H1 (cell line): ENCODE measurements at regions not wholly inside any gene's neighbourhood (a gene's known extent, or its start where the extent isn't known, plus 50 kb on each side); places are given as distances from the start of the nearest gene placed in this dataset.

Experiments used
- CEBPB ChIP-seq: IDR thresholded peaks from 2 replicates; pipeline ENCODE4 v1.6.1; 2012; ENCODE audit warnings: low read depth, low read length
- CHD2 ChIP-seq: IDR thresholded peaks from 2 replicates; pipeline ENCODE4 v1.6.1; 2012; ENCODE audit warnings: low read length, improper control_type of control experiment
- RBBP5 ChIP-seq: IDR thresholded peaks from 2 replicates; pipeline ENCODE4 v1.7.1; 2012; ENCODE audit warnings: low read depth, mild to moderate bottlenecking, inconsistent platforms, low read length, moderate library complexity, borderline replicate concordance
- RFX5 ChIP-seq: IDR thresholded peaks from 2 replicates; pipeline ENCODE4 v1.6.1; 2011; ENCODE audit warnings: low read depth, low read length, improper control_type of control experiment, borderline replicate concordance
- SAP30 ChIP-seq: fragments of 300-600 bp; sonication (generic); IDR thresholded peaks from 2 replicates; pipeline ENCODE4 v1.7.1; 2012; ENCODE audit warnings: low read length, moderate library complexity, mild to moderate bottlenecking, inconsistent platforms; ENCODE audit not compliant: insufficient read depth, insufficient replicate concordance
- TF ChIP-seq, protein P1 (sequence below): fragments of 300-600 bp; sonication (generic); IDR thresholded peaks from 2 replicates; pipeline ENCODE4 v1.7.1; 2012; ENCODE audit warnings: low read length, moderate library complexity, mild to moderate bottlenecking, inconsistent platforms; ENCODE audit not compliant: insufficient replicate concordance

DNA sequence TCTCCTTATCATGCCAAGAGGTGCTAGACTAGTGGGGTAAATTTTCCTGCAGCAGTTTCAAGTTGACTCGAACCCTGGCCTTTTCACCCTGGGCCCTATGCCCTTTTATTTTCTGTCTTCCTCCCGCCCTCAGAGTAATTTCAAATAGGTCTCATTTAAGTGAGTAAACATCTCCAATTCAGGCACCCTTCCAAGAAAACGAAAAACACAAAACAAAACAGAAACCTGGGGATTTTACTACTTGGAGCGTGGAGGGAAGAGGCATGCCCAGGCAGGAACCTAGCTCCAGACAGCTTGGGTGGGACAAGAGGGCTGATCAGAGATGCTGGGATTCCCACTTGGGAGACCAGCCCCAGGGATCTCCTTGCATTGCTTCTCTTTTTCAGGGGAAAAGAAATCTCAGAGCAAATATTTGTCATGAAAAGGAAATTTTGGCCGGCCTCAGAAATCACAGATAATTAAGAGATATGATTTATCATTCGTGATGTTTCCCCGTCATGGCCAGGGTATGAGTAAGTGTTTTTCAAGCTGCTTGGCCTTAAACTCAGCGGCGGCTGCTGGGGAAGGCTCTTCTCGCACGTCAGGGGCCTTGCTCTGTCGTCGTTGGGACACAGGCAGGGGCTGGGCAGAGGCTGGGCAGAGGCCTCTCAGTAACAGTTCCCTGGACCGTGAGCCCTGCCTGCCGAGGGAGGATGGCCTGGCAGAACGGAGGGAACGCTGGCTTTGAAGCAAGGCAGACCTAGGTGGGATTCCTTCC lies 248.6 kb upstream of the KLF4 start (continued):
- TF ChIP-seq, protein P1, sequence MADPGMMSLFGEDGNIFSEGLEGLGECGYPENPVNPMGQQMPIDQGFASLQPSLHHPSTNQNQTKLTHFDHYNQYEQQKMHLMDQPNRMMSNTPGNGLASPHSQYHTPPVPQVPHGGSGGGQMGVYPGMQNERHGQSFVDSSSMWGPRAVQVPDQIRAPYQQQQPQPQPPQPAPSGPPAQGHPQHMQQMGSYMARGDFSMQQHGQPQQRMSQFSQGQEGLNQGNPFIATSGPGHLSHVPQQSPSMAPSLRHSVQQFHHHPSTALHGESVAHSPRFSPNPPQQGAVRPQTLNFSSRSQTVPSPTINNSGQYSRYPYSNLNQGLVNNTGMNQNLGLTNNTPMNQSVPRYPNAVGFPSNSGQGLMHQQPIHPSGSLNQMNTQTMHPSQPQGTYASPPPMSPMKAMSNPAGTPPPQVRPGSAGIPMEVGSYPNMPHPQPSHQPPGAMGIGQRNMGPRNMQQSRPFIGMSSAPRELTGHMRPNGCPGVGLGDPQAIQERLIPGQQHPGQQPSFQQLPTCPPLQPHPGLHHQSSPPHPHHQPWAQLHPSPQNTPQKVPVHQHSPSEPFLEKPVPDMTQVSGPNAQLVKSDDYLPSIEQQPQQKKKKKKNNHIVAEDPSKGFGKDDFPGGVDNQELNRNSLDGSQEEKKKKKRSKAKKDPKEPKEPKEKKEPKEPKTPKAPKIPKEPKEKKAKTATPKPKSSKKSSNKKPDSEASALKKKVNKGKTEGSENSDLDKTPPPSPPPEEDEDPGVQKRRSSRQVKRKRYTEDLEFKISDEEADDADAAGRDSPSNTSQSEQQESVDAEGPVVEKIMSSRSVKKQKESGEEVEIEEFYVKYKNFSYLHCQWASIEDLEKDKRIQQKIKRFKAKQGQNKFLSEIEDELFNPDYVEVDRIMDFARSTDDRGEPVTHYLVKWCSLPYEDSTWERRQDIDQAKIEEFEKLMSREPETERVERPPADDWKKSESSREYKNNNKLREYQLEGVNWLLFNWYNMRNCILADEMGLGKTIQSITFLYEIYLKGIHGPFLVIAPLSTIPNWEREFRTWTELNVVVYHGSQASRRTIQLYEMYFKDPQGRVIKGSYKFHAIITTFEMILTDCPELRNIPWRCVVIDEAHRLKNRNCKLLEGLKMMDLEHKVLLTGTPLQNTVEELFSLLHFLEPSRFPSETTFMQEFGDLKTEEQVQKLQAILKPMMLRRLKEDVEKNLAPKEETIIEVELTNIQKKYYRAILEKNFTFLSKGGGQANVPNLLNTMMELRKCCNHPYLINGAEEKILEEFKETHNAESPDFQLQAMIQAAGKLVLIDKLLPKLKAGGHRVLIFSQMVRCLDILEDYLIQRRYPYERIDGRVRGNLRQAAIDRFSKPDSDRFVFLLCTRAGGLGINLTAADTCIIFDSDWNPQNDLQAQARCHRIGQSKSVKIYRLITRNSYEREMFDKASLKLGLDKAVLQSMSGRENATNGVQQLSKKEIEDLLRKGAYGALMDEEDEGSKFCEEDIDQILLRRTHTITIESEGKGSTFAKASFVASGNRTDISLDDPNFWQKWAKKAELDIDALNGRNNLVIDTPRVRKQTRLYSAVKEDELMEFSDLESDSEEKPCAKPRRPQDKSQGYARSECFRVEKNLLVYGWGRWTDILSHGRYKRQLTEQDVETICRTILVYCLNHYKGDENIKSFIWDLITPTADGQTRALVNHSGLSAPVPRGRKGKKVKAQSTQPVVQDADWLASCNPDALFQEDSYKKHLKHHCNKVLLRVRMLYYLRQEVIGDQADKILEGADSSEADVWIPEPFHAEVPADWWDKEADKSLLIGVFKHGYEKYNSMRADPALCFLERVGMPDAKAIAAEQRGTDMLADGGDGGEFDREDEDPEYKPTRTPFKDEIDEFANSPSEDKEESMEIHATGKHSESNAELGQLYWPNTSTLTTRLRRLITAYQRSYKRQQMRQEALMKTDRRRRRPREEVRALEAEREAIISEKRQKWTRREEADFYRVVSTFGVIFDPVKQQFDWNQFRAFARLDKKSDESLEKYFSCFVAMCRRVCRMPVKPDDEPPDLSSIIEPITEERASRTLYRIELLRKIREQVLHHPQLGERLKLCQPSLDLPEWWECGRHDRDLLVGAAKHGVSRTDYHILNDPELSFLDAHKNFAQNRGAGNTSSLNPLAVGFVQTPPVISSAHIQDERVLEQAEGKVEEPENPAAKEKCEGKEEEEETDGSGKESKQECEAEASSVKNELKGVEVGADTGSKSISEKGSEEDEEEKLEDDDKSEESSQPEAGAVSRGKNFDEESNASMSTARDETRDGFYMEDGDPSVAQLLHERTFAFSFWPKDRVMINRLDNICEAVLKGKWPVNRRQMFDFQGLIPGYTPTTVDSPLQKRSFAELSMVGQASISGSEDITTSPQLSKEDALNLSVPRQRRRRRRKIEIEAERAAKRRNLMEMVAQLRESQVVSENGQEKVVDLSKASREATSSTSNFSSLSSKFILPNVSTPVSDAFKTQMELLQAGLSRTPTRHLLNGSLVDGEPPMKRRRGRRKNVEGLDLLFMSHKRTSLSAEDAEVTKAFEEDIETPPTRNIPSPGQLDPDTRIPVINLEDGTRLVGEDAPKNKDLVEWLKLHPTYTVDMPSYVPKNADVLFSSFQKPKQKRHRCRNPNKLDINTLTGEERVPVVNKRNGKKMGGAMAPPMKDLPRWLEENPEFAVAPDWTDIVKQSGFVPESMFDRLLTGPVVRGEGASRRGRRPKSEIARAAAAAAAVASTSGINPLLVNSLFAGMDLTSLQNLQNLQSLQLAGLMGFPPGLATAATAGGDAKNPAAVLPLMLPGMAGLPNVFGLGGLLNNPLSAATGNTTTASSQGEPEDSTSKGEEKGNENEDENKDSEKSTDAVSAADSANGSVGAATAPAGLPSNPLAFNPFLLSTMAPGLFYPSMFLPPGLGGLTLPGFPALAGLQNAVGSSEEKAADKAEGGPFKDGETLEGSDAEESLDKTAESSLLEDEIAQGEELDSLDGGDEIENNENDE = no peak
- TF ChIP-seq CEBPB (no peak), RBBP5 (no peak), RFX5 (no peak), SAP30 (no peak), CHD2 (no peak)
